ENCODE measurements at regions not wholly inside any gene's neighbourhood (a gene's known extent, or its start where the extent isn't known, plus 50 kb on each side); places are given as distances from the start of the nearest gene placed in this dataset.

GRCh38 chr5:113804264-113804663 lies 290.8 kb downstream of the YTHDC2 start:
- H3K4me1 Mint-ChIP-seq, result peaks cover 30% of the 10 kb centered on the region
- H3K27me3 Mint-ChIP-seq (ENCODE audit: insufficient read depth, low read depth), result no peaks in the 10 kb centered on the region
- peaks cover 29% of the 10 kb centered on the region for H3K4me1 ChIP-seq
- peaks cover 23% of the 10 kb centered on the region for H3F3A ChIP-seq (ENCODE audit: low read depth)
- no peaks in the 10 kb centered on the region for H3K36me3 ChIP-seq
- TF ChIP-seq EZH2 (IDR thresholded peaks at IDR 0.05) (no peak), EZH2phosphoT487 (IDR thresholded peaks at IDR 0.05) (no peak), CTCF (IDR thresholded peaks at IDR 0.05) (no peak)
- no peak overlapping the region for H2AFZ ChIP-seq (replicated peaks)
- H3K4me3 Mint-ChIP-seq, result no peak overlapping the region
- H3K27ac Mint-ChIP-seq, result no peak overlapping the region
- H3K9ac ChIP-seq, result no peak overlapping the region
- DNase-seq (ENCODE audit: low spot score), result no peak
- no peak overlapping the region for H3K27ac ChIP-seq
- no peak overlapping the region for H3K4me3 ChIP-seq
- H3K9me3 Mint-ChIP-seq, result peaks cover 9% of the 10 kb centered on the region
- no peaks in the 10 kb centered on the region for H3K9me3 ChIP-seq (ENCODE audit: low read depth)
- no peaks in the 10 kb centered on the region for H3K27me3 ChIP-seq
- H3K4me2 ChIP-seq, result no peak overlapping the region
- no peaks in the 10 kb centered on the region for H3K79me2 ChIP-seq (ENCODE audit: low read depth)
- H4K20me1 ChIP-seq (ENCODE audit: low read depth), result no peaks in the 10 kb centered on the region
- peaks cover 3% of the 10 kb centered on the region for H3K36me3 Mint-ChIP-seq

GRCh38 chr5:113804943-113805342 lies 291.4 kb downstream of the YTHDC2 start:
- Histone ChIP-seq H3K27me3 (no peaks in the 10 kb centered on the region), H3K27ac (no peak overlapping the region), H3K4me2 (no peak overlapping the region), H3F3A (ENCODE audit: low read depth) (peaks cover 23% of the 10 kb centered on the region), H3K4me3 (no peak overlapping the region), H4K20me1 (ENCODE audit: low read depth) (no peaks in the 10 kb centered on the region), H2AFZ (replicated peaks) (peak overlapping the region; percentile 58), H3K9me3 (ENCODE audit: low read depth) (no peaks in the 10 kb centered on the region), H3K4me1 (peaks cover 29% of the 10 kb centered on the region), H3K9ac (no peak overlapping the region), H3K36me3 (no peaks in the 10 kb centered on the region), H3K79me2 (ENCODE audit: low read depth) (no peaks in the 10 kb centered on the region)
- no peak overlapping the region for H3K27ac Mint-ChIP-seq
- peaks cover 3% of the 10 kb centered on the region for H3K36me3 Mint-ChIP-seq
- peaks cover 7% of the 10 kb centered on the region for H3K9me3 Mint-ChIP-seq
- no peaks in the 10 kb centered on the region for H3K27me3 Mint-ChIP-seq (ENCODE audit: insufficient read depth, low read depth)
- DNase-seq (ENCODE audit: low spot score), result peak; percentile 40
- no peak overlapping the region for H3K4me3 Mint-ChIP-seq
- peaks cover 30% of the 10 kb centered on the region for H3K4me1 Mint-ChIP-seq
- TF ChIP-seq CTCF (IDR thresholded peaks at IDR 0.05) (no peak), EZH2 (IDR thresholded peaks at IDR 0.05) (no peak), EZH2phosphoT487 (IDR thresholded peaks at IDR 0.05) (no peak)

DNA sequence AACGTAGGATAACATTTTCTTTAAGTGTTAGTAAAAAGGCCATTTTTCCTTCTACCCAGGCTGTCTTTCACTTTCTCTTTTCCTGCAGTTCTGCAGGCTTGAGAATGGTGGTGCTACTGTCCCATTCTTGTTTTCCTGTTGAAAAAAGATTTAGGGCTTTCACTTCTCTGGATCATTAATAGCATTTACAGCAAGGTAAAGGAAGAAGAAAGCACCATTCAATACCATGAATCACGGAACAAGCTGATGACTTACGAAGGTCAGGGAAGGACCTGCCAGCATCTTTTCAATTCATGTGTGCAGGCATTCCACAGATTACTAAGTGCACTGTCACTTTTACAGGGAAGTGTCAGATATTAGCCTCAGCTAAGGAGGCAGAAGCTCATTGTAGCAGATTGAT lies 292.8 kb downstream of the YTHDC2 start:
- Mint-ChIP-seq H3K36me3 (peaks cover 3% of the 10 kb centered on the region), H3K4me3 (no peak overlapping the region), H3K9me3 (peaks cover 4% of the 10 kb centered on the region), H3K27me3 (ENCODE audit: insufficient read depth, low read depth) (no peaks in the 10 kb centered on the region), H3K27ac (peak overlapping the region; percentile 50), H3K4me1 (peaks cover 30% of the 10 kb centered on the region)
- H3K27me3 ChIP-seq, result no peaks in the 10 kb centered on the region
- no peaks in the 10 kb centered on the region for H4K20me1 ChIP-seq (ENCODE audit: low read depth)
- no peaks in the 10 kb centered on the region for H3K9me3 ChIP-seq (ENCODE audit: low read depth)
- DNase-seq (ENCODE audit: low spot score), result peak; percentile 45
- H3K79me2 ChIP-seq (ENCODE audit: low read depth), result no peaks in the 10 kb centered on the region
- H3K4me2 ChIP-seq, result no peak overlapping the region
- H3K36me3 ChIP-seq, result no peaks in the 10 kb centered on the region
- H2AFZ ChIP-seq (replicated peaks), result peak overlapping the region; percentile 3
- no peak overlapping the region for H3K4me3 ChIP-seq
- H3K27ac ChIP-seq, result peak overlapping the region; percentile 13
- peaks cover 29% of the 10 kb centered on the region for H3K4me1 ChIP-seq
- H3F3A ChIP-seq (ENCODE audit: low read depth), result peaks cover 23% of the 10 kb centered on the region
- TF ChIP-seq CTCF (IDR thresholded peaks at IDR 0.05) (peak; percentile 67), EZH2phosphoT487 (IDR thresholded peaks at IDR 0.05) (no peak), EZH2 (IDR thresholded peaks at IDR 0.05) (no peak)
- H3K9ac ChIP-seq, result no peak overlapping the region
